ENCODE measurements at regions not wholly inside any gene's neighbourhood (a gene's known extent, or its start where the extent isn't known, plus 50 kb on each side); places are given as distances from the start of the nearest gene placed in this dataset.

GRCh38 chr6:113449051-113449450, 408.1 kb upstream of the MARCKS start:
- H4K20me1 ChIP-seq (ENCODE audit: insufficient read depth) = no peaks in the 10 kb centered on the region
- H3K36me3 ChIP-seq (replicated peaks in 1 of 2; ENCODE audit: control insufficient read depth in 1 of 2, insufficient read depth in 2 of 2, low read length in 1 of 2) = no peaks in the 10 kb centered on the region
- no peaks in the 10 kb centered on the region for H3K9me3 ChIP-seq
- peaks cover 0 to 16% of the 10 kb centered on the region in 2 experiments; a peak in 2 of 4 replicates for H3K4me1 ChIP-seq (ENCODE audit: control insufficient read depth in 1 of 2, insufficient read depth in 2 of 2, low read depth in 1 of 2, low read length in 1 of 2)
- peak overlapping the region; percentile 25; the same call in 1 of the 2 replicates for H3K4me2 ChIP-seq
- H3K27me3 ChIP-seq (ENCODE audit: insufficient read depth) = no peaks in the 10 kb centered on the region
- ChIA-PET CTCF (interaction anchor here (1.0 to 2.0 kb wide), 2 partner anchors 12 to 36 kb away, joined by 3 to 9 read pairs; no protein-coding TSS in a partner anchor), POLR2A (no interaction called here)
- H3K9ac ChIP-seq = no peak overlapping the region
- peak overlapping the region in 1 of 2 experiments; percentile 78; a peak in 2 of 4 replicates for H3K27ac ChIP-seq (ENCODE audit: low read depth in 2 of 2, low read length in 1 of 2)
- H2AFZ ChIP-seq (ENCODE audit: low read depth) = no peak overlapping the region
- H3F3A ChIP-seq (replicated peaks; ENCODE audit: insufficient read depth) = peaks cover 9% of the 10 kb centered on the region
- DNase-seq = no peak
- H3K4me3 ChIP-seq (ENCODE audit: low read depth in 2 of 2, low read length in 1 of 2) = no peak overlapping the region
- no peaks in the 10 kb centered on the region for H3K79me2 ChIP-seq (ENCODE audit: insufficient read depth)
- no peaks in the 10 kb centered on the region for H3K9me2 ChIP-seq
- TF ChIP-seq PBX3 (IDR thresholded peaks at IDR 0.05) (peak; percentile 47; the same call in 1 of the 2 replicates), ZBTB33 (IDR thresholded peaks at IDR 0.05; ENCODE audit: borderline replicate concordance, low read depth) (no peak), NRF1 (IDR thresholded peaks at IDR 0.05; ENCODE audit: low read depth, low read length) (no peak), SIN3A (IDR thresholded peaks at IDR 0.05; ENCODE audit: borderline replicate concordance, low read depth, low read length) (no peak), RXRA (IDR thresholded peaks at IDR 0.05; ENCODE audit: borderline replicate concordance, low read depth) (peak; percentile 38; the same call in 1 of the 2 replicates), TEAD4 (IDR thresholded peaks at IDR 0.05; ENCODE audit: borderline replicate concordance, insufficient read depth) (no peak), EP300 (IDR thresholded peaks at IDR 0.05; ENCODE audit: borderline replicate concordance in 1 of 2, low read depth in 1 of 2, low read length in 1 of 2) (peak in 1 of 2 experiments; percentile 51; a peak in 1 of 4 replicates), FOSL2 (IDR thresholded peaks at IDR 0.05; ENCODE audit: borderline replicate concordance, low read depth) (peak; percentile 56; the same call in 1 of the 2 replicates), RCOR1 (IDR thresholded peaks at IDR 0.05; ENCODE audit: low read length) (no peak), RFX5 (IDR thresholded peaks at IDR 0.05; ENCODE audit: low read length) (no peak), CTCF (IDR thresholded peaks at IDR 0.05) (no peak), EZH2phosphoT487 (IDR thresholded peaks at IDR 0.05; ENCODE audit: borderline replicate concordance, low read depth) (no peak), RAD21 (IDR thresholded peaks at IDR 0.05; ENCODE audit: low read length) (no peak), FOXJ3 (CRISPR knock-in tag; IDR thresholded peaks at IDR 0.05) (no peak), GABPA (IDR thresholded peaks at IDR 0.05; ENCODE audit: low read depth) (no peak), CHD2 (IDR thresholded peaks at IDR 0.05; ENCODE audit: low read length, partially characterized antibody) (no peak), MAX (IDR thresholded peaks at IDR 0.05; ENCODE audit: low read depth) (0 out of 2 replicates have a peak, but pooled peaks have one; percentile 41), REST (IDR thresholded peaks at IDR 0.05; ENCODE audit: low read depth, low read length) (no peak), ELF1 (IDR thresholded peaks at IDR 0.05) (no peak), IRF3 (IDR thresholded peaks at IDR 0.05; ENCODE audit: low read depth, low read length) (no peak), TCF12 (IDR thresholded peaks at IDR 0.05) (peak; percentile 57), MXI1 (IDR thresholded peaks at IDR 0.05; ENCODE audit: low read depth, low read length) (no peak), SMC3 (IDR thresholded peaks at IDR 0.05; ENCODE audit: low read depth, low read length) (no peak), MEF2A (IDR thresholded peaks at IDR 0.05; ENCODE audit: borderline replicate concordance, low read depth) (no peak)

All from SK-N-SH (cell line).